H1 (cell line): ENCODE measurements at regions not wholly inside any gene's neighbourhood (a gene's known extent, or its start where the extent isn't known, plus 50 kb on each side); places are given as distances from the start of the nearest gene placed in this dataset.

ENCODE experiments used
- CTCF ChIA-PET: fragments of 300-600 bp; sonication (Branson Sonifier 250); formaldehyde crosslinking; loops from one replicate; lab custom pipeline; 2021; ENCODE audit not compliant: partially characterized antibody; lab: Charles Lee
- POLR2A ChIA-PET: fragments of 300-600 bp; sonication (Branson Sonifier 250); formaldehyde crosslinking; loops from one replicate; lab custom pipeline; 2021; ENCODE audit warnings: inconsistent platforms; ENCODE audit not compliant: partially characterized antibody; lab: Charles Lee
- DNase-seq, 2 experiments: peaks; one replicate each; pipeline versions ENCODE4 v3.0.0 to v3.0.0-alpha.2; 2010 to 2022; ENCODE audit warnings: low spot score in 2 of 2, low read depth in 1 of 2, mixed read lengths in 1 of 2
- FAIRE-seq: peaks from 2 replicates; lab custom pipeline; 2011; peaks lifted over from hg19 to GRCh38; lab: Jason Lieb, UNC
- H2AFZ ChIP-seq: 2 replicates; pipeline ENCODE4 v1.8.1; 2012; ENCODE audit warnings: low read length, inconsistent platforms
- H2AK5ac ChIP-seq: 2 replicates; pipeline ENCODE4 v1.6.1; 2013; ENCODE audit warnings: low read depth, low read length
- H2BK120ac ChIP-seq: replicated peaks from 2 replicates; pipeline ENCODE3; 2013; ENCODE audit warnings: low read depth, low read length, inconsistent platforms
- H2BK12ac ChIP-seq: 2 replicates; pipeline ENCODE4 v1.6.1; 2013; ENCODE audit warnings: low read depth, low read length
- H2BK15ac ChIP-seq: 2 replicates; pipeline ENCODE4 v1.6.1; 2013; ENCODE audit warnings: low read length
- H2BK20ac ChIP-seq: 2 replicates; pipeline ENCODE4 v1.6.1; 2013; ENCODE audit warnings: low read length
- H2BK5ac ChIP-seq: 2 replicates; pipeline ENCODE4 v1.6.1; 2013; ENCODE audit warnings: low read depth, low read length
- H3K14ac ChIP-seq: 2 replicates; pipeline ENCODE4 v1.6.1; 2013; ENCODE audit warnings: inconsistent platforms; ENCODE audit not compliant: insufficient read length
- H3K18ac ChIP-seq: 2 replicates; pipeline ENCODE4 v1.6.1; 2013; ENCODE audit warnings: low read length; ENCODE audit errors: extremely low read depth
- H3K23ac ChIP-seq: 2 replicates; pipeline ENCODE4 v1.6.1; 2013; ENCODE audit warnings: inconsistent platforms; ENCODE audit not compliant: insufficient read length
- H3K23me2 ChIP-seq: 2 replicates; pipeline ENCODE4 v1.6.1; 2013; ENCODE audit warnings: low read depth, low read length
- H3K27ac ChIP-seq: 2 replicates; pipeline ENCODE4 v1.6.1; 2011; ENCODE audit warnings: low read depth, low read length, inconsistent platforms
- H3K27me3 ChIP-seq, 4 experiments: replicated peaks in 1 of 4; 1 replicate in 1 of 4; 2 replicates in 3 of 4; pipeline versions ENCODE4 v1.6.1 to v1.8.1; 2011 to 2013; ENCODE audit warnings: low read length in 3 of 4, mild to moderate bottlenecking in 3 of 4, inconsistent platforms in 2 of 4, mixed read lengths in 2 of 4, moderate library complexity in 1 of 4; ENCODE audit not compliant: control insufficient read depth in 3 of 4, insufficient read depth in 3 of 4; ENCODE audit errors: extremely low read depth in 1 of 4
- H3K36me3 ChIP-seq, 4 experiments: 2 replicates each; pipeline versions ENCODE4 v1.6.1 to v1.8.1; 2011 to 2013; ENCODE audit warnings: mild to moderate bottlenecking in 4 of 4, low read length in 3 of 4, moderate library complexity in 2 of 4, control low read depth in 1 of 4, inconsistent platforms in 1 of 4; ENCODE audit not compliant: insufficient read depth in 4 of 4, control insufficient read depth in 2 of 4
- H3K4ac ChIP-seq: replicated peaks from 2 replicates; pipeline ENCODE3; 2013; ENCODE audit warnings: low read length, low read depth, mixed read lengths, inconsistent platforms; ENCODE audit not compliant: insufficient read length
- H3K4me1 ChIP-seq, 4 experiments: replicated peaks in 1 of 4; 1 replicate in 1 of 4; 2 replicates in 3 of 4; pipeline versions ENCODE4 v1.6.1 to v1.8.1; 2011 to 2013; ENCODE audit warnings: low read length in 3 of 4, inconsistent platforms in 2 of 4, mixed read lengths in 1 of 4; ENCODE audit not compliant: insufficient read depth in 4 of 4, control insufficient read depth in 3 of 4
- H3K4me2 ChIP-seq, 2 experiments: 2 replicates each; pipeline versions ENCODE4 v1.6.1 to v1.8.1; 2011 to 2013; ENCODE audit warnings: low read depth in 2 of 2, low read length in 2 of 2, control low read depth in 1 of 2, inconsistent platforms in 1 of 2, mild to moderate bottlenecking in 1 of 2; ENCODE audit not compliant: insufficient read depth in 1 of 2
- H3K4me3 ChIP-seq, 4 experiments: fragments of 200-600, 300-600 bp in 1 of 4; sonication (generic), shearing (Covaris generic), sonication (Bioruptor Twin) in 1 of 4; 2 replicates each; pipeline versions ENCODE4 v1.5.1 to v1.8.1; 2011 to 2016; ENCODE audit warnings: low read length in 4 of 4, low read depth in 3 of 4, control low read depth in 2 of 4, inconsistent platforms in 2 of 4, mild to moderate bottlenecking in 2 of 4, mixed read lengths in 1 of 4, moderate library complexity in 1 of 4; ENCODE audit not compliant: insufficient read depth in 2 of 4; ENCODE audit errors: extremely low read depth in 1 of 4
- H3K56ac ChIP-seq: replicated peaks from 2 replicates; pipeline ENCODE3; 2013; ENCODE audit warnings: low read depth, mild to moderate bottlenecking, mixed read lengths, low read length, inconsistent platforms; ENCODE audit not compliant: insufficient read length
- H3K79me1 ChIP-seq: 2 replicates; pipeline ENCODE4 v1.6.1; 2013; ENCODE audit warnings: low read depth, low read length, control low read depth
- H3K79me2 ChIP-seq, 2 experiments: 2 replicates each; pipeline versions ENCODE4 v1.6.1 to v1.8.1; 2012 to 2013; ENCODE audit warnings: low read length in 2 of 2, mild to moderate bottlenecking in 2 of 2, inconsistent platforms in 1 of 2; ENCODE audit not compliant: insufficient read depth in 2 of 2, control insufficient read depth in 1 of 2
- H3K9ac ChIP-seq, 4 experiments: replicated peaks in 1 of 4; 1 replicate in 1 of 4; 2 replicates in 3 of 4; pipeline versions ENCODE4 v1.6.1 to v1.8.1; 2011 to 2013; ENCODE audit warnings: low read depth in 3 of 4, low read length in 3 of 4, control low read depth in 2 of 4, mild to moderate bottlenecking in 2 of 4, moderate library complexity in 2 of 4, inconsistent platforms in 1 of 4; ENCODE audit errors: extremely low read depth in 1 of 4
- H3K9me3 ChIP-seq, 2 experiments: 2 replicates each; pipeline versions ENCODE4 v1.6.1 to v1.8.1; 2012 to 2013; ENCODE audit warnings: mild to moderate bottlenecking in 2 of 2, moderate library complexity in 2 of 2, control low read depth in 1 of 2, inconsistent platforms in 1 of 2, low read depth in 1 of 2, low read length in 1 of 2, mixed read lengths in 1 of 2; ENCODE audit not compliant: insufficient read depth in 2 of 2
- H4K20me1 ChIP-seq, 2 experiments: replicated peaks in 1 of 2; 2 replicates each; pipeline versions ENCODE3 to v1.8.1; 2011 to 2013; ENCODE audit warnings: inconsistent platforms in 2 of 2, low read length in 2 of 2, mild to moderate bottlenecking in 1 of 2; ENCODE audit not compliant: insufficient read depth in 2 of 2, control insufficient read depth in 1 of 2
- H4K5ac ChIP-seq: 2 replicates; pipeline ENCODE4 v1.6.1; 2013; ENCODE audit warnings: low read length, low read depth, mixed read lengths, inconsistent platforms; ENCODE audit not compliant: insufficient read length
- H4K8ac ChIP-seq: 2 replicates; pipeline ENCODE4 v1.8.0; 2013; ENCODE audit warnings: mild to moderate bottlenecking, moderate library complexity, low read length, inconsistent platforms; ENCODE audit not compliant: insufficient read depth; ENCODE audit errors: extremely low read depth
- H4K91ac ChIP-seq: replicated peaks from 2 replicates; pipeline ENCODE3; 2013; ENCODE audit warnings: low read length, mixed read lengths, inconsistent platforms; ENCODE audit not compliant: insufficient read length
- BRCA1 ChIP-seq: IDR thresholded peaks from 2 replicates; pipeline ENCODE4 v1.6.1; 2012; ENCODE audit warnings: low read depth, low read length, improper control_type of control experiment
- CBX5 ChIP-seq: fragments of 300-800, 300-1000 bp; sonication (generic); IDR thresholded peaks from 2 replicates; pipeline ENCODE4 v1.7.1; 2016; ENCODE audit warnings: antibody characterized with exemption, low read length, low read depth
- CBX8 ChIP-seq: fragments of 300-800, 300-1000 bp; sonication (generic); IDR thresholded peaks from 2 replicates; pipeline ENCODE4 v1.7.1; 2016; ENCODE audit warnings: low read depth, low read length, borderline replicate concordance
- GTF2F1 ChIP-seq: IDR thresholded peaks from 2 replicates; pipeline ENCODE4 v1.6.1; 2012; ENCODE audit warnings: low read depth, low read length, improper control_type of control experiment, borderline replicate concordance
- POLR2AphosphoS5 ChIP-seq: IDR thresholded peaks from 2 replicates; pipeline ENCODE4 v1.6.1; 2011; ENCODE audit warnings: low read depth, low read length
- RNF2 ChIP-seq: fragments of 200-900, 300-1000 bp; sonication (generic); IDR thresholded peaks from 2 replicates; pipeline ENCODE4 v1.7.1; 2016; ENCODE audit warnings: borderline replicate concordance, low read depth, mild to moderate bottlenecking, antibody characterized with exemption, low read length; ENCODE audit not compliant: poor library complexity, severe bottlenecking; ENCODE audit errors: missing control alignments
- TAF7 ChIP-seq: optimal IDR thresholded peaks from 2 replicates; pipeline ENCODE3; 2011; ENCODE audit warnings: low read depth, mild to moderate bottlenecking, inconsistent platforms, low read length, moderate library complexity, borderline replicate concordance
- WGBS, 2 experiments: shearing (Covaris generic) in 1 of 2; methylation state at CpG; one replicate each; pipeline versions ENCODE4 v1.1.6 to v1.1.7; 2013 to 2015; ENCODE audit warnings: low lambda C conversion rate in 2 of 2, mixed read lengths in 2 of 2, inconsistent platforms in 1 of 2, low coverage in 1 of 2, missing lambda C conversion rate in 1 of 2; ENCODE audit not compliant: insufficient replicate concordance in 2 of 2, insufficient coverage in 1 of 2, insufficient read length in 1 of 2; ENCODE audit errors: extremely low coverage in 1 of 2, missing lambda C conversion rate in 1 of 2; 5-methylcytosine and 5-hydroxymethylcytosine counted together

DNA sequence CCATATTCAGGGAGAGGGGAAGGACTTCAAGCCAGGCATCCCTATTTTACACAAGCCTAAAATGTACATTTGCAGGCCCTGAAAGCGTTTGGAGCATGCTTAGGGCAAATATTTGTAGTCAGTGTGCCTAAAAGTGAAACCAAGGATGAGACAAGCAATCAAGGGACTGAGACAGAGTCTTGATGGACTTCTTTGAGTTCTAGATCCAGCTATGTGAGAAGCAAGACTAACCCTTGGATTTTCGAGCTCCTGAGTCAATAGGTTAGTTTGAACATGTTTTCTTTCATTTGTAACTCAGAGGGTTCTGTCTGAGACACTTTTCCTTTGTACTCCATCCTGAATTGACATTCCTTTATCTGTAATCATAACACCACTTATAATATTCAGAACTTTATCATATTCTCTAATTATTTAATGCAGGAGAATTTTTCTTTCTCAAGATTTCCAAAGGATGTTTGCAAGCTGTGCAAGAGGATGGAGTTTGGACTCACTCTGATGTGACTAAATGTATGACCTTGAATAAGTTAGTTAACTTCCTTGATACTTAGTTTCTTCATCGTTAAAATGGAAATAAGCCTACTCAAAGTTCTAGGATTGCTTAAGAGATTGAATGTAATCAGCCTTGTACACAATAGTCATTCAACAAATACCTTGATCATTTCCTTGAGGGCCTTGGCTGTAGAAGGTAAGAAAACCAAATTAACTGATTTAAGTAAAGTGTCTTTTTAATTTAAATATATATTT lies 1237.8 kb upstream of the ZEB2 start:
- Histone ChIP-seq H3K23ac (no peak overlapping the region), H2BK12ac (no peak overlapping the region), H4K20me1 (no peaks in the 10 kb centered on the region), H4K91ac (no peak overlapping the region), H3K27ac (no peak overlapping the region), H3K79me1 (no peaks in the 10 kb centered on the region), H3K4me2 (no peak overlapping the region), H3K23me2 (no peaks in the 10 kb centered on the region; the same call in 1 of the 2 replicates), H3K18ac (no peak overlapping the region), H2AFZ (no peak overlapping the region), H3K36me3 (no peaks in the 10 kb centered on the region), H3K27me3 (no peaks in the 10 kb centered on the region), H3K9ac (no peak overlapping the region), H2BK5ac (no peak overlapping the region), H2BK15ac (no peak overlapping the region), H3K4me1 (peaks cover 2 to 4% (median 3%) of the 10 kb centered on the region in 4 experiments; a peak in 3 of 7 replicates), H3K4ac (no peak overlapping the region), H2BK20ac (no peak overlapping the region), H4K5ac (no peak overlapping the region), H4K8ac (no peak overlapping the region), H2BK120ac (no peak overlapping the region), H3K79me2 (no peaks in the 10 kb centered on the region), H3K9me3 (no peaks in the 10 kb centered on the region), H3K4me3 (no peak overlapping the region), H3K14ac (no peak overlapping the region), H2AK5ac (no peak overlapping the region), H3K56ac (no peak overlapping the region)
- DNase-seq = no peak
- FAIRE-seq = no peak
- no peak for TF ChIP-seq GTF2F1
- TF ChIP-seq RNF2 = no peak
- TF ChIP-seq POLR2AphosphoS5 = no peak
- TF ChIP-seq BRCA1 = no peak
- no peak for TF ChIP-seq CBX8
- TF ChIP-seq TAF7 = no peak
- no peak for TF ChIP-seq CBX5
- CTCF ChIA-PET = interaction anchor here (0.6 kb wide), 1 partner anchor 1314 kb away, joined by 4 read pairs; no protein-coding TSS in a partner anchor
- POLR2A ChIA-PET = no interaction called here
- 89% methylated on average over 3 of the region's 3 CpGs; no CpG with 5 or more reads in 1 of the 2 experiments for WGBS, 2 experiments
